ENCODE measurements at regions not wholly inside any gene's neighbourhood (a gene's known extent, or its start where the extent isn't known, plus 50 kb on each side); places are given as distances from the start of the nearest gene placed in this dataset.

GRCh38 chr17:69921046-69921445, 154.0 kb upstream of the KCNJ16 start:
- no peaks in the 10 kb centered on the region for H3K4me1 ChIP-seq
- TF ChIP-seq POLR2A (IDR thresholded peaks at IDR 0.05) (no peak), EP300 (IDR thresholded peaks at IDR 0.05) (no peak), CTCF (IDR thresholded peaks at IDR 0.05) (no peak)
- no peaks in the 10 kb centered on the region for H3K9me3 ChIP-seq
- no peaks in the 10 kb centered on the region for H3K36me3 ChIP-seq
- 89% methylated on average over 1 of the region's 1 CpG; no CpG with 5 or more reads in 1 of the 2 donors for WGBS, 2 donors (ENCODE audit: low coverage in 1 of 2)
- H3K4me3 ChIP-seq: no peak overlapping the region
- ATAC-seq: no peak
- H3K27ac ChIP-seq: no peak overlapping the region
- H3K27me3 ChIP-seq: no peaks in the 10 kb centered on the region

GRCh38 chr17:69928611-69929010, 146.4 kb upstream of the KCNJ16 start:
- 71 to 89% methylated on average over 3 to 4 of the region's 4 CpGs for WGBS, 2 donors (ENCODE audit: low coverage in 1 of 2)
- Histone ChIP-seq H3K4me1 (no peaks in the 10 kb centered on the region), H3K27ac (no peak overlapping the region), H3K4me3 (no peak overlapping the region), H3K27me3 (no peaks in the 10 kb centered on the region), H3K9me3 (no peaks in the 10 kb centered on the region), H3K36me3 (no peaks in the 10 kb centered on the region)
- ATAC-seq: no peak
- no peak for TF ChIP-seq POLR2AphosphoS5 (IDR thresholded peaks at IDR 0.05)
- no peak for TF ChIP-seq CTCF (IDR thresholded peaks at IDR 0.05)
- TF ChIP-seq EP300 (IDR thresholded peaks at IDR 0.05): no peak
- no peak for TF ChIP-seq POLR2A (IDR thresholded peaks at IDR 0.05)

GRCh38 chr17:69936996-69937395, 138.0 kb upstream of the KCNJ16 start:
- H3K9me3 ChIP-seq: no peaks in the 10 kb centered on the region
- WGBS, 2 donors (ENCODE audit: low coverage in 1 of 2): 69 to 75% methylated on average over 2 to 3 of the region's 3 CpGs
- H3K36me3 ChIP-seq: no peaks in the 10 kb centered on the region
- no peak for ATAC-seq
- H3K4me3 ChIP-seq: no peak overlapping the region
- no peak for TF ChIP-seq CTCF (IDR thresholded peaks at IDR 0.05)
- TF ChIP-seq POLR2A (IDR thresholded peaks at IDR 0.05): no peak
- TF ChIP-seq EP300 (IDR thresholded peaks at IDR 0.05): no peak
- TF ChIP-seq POLR2AphosphoS5 (IDR thresholded peaks at IDR 0.05): no peak
- no peaks in the 10 kb centered on the region for H3K27me3 ChIP-seq
- H3K27ac ChIP-seq: no peak overlapping the region
- no peaks in the 10 kb centered on the region for H3K4me1 ChIP-seq

- Histone ChIP-seq H3K4me3 (no peak overlapping the region), H3K27ac (no peak overlapping the region), H3K9me3 (no peaks in the 10 kb centered on the region), H3K36me3 (no peaks in the 10 kb centered on the region), H3K27me3 (no peaks in the 10 kb centered on the region), H3K4me1 (peaks cover 3 to 23% (median 4%) of the 10 kb centered on the region in 3 donors)
- no peak for ATAC-seq
- no peak for TF ChIP-seq CTCF (IDR thresholded peaks at IDR 0.05)
- no peak for TF ChIP-seq POLR2A (IDR thresholded peaks at IDR 0.05)
- TF ChIP-seq POLR2AphosphoS5 (IDR thresholded peaks at IDR 0.05): no peak
- no peak for TF ChIP-seq EP300 (IDR thresholded peaks at IDR 0.05)
Observed at GRCh38 chr17:69943058-69943457, 132.0 kb upstream of the KCNJ16 start.

GRCh38 chr17:69944406-69944805, 130.6 kb upstream of the KCNJ16 start:
- Histone ChIP-seq H3K27ac (no peak overlapping the region), H3K9me3 (no peaks in the 10 kb centered on the region), H3K36me3 (no peaks in the 10 kb centered on the region), H3K4me1 (peaks cover 3 to 23% (median 4%) of the 10 kb centered on the region in 3 donors), H3K4me3 (no peak overlapping the region), H3K27me3 (no peaks in the 10 kb centered on the region)
- TF ChIP-seq POLR2A (IDR thresholded peaks at IDR 0.05) (no peak), POLR2AphosphoS5 (IDR thresholded peaks at IDR 0.05) (no peak), CTCF (IDR thresholded peaks at IDR 0.05) (no peak), EP300 (IDR thresholded peaks at IDR 0.05) (no peak)
- ATAC-seq: no peak
- WGBS, 2 donors (ENCODE audit: low coverage in 1 of 2): 90 to 92% methylated on average over 4 to 5 of the region's 5 CpGs

Measured in gastroesophageal sphincter (tissue), 4 donors.